HUES64 (cell line): ENCODE measurements at regions not wholly inside any gene's neighbourhood (a gene's known extent, or its start where the extent isn't known, plus 50 kb on each side); places are given as distances from the start of the nearest gene placed in this dataset.

Source experiments
- H3K27ac ChIP-seq: 2 replicates; pipeline ENCODE4 v1.7.0; 2013; ENCODE audit warnings: low read depth, low read length, inconsistent platforms
- H3K27me3 ChIP-seq: 2 replicates; pipeline ENCODE4 v1.6.1; 2013; ENCODE audit warnings: mild to moderate bottlenecking, low read length; ENCODE audit not compliant: insufficient read depth
- H3K36me3 ChIP-seq: 2 replicates; pipeline ENCODE4 v1.6.1; 2013; ENCODE audit warnings: mild to moderate bottlenecking, low read length; ENCODE audit not compliant: insufficient read depth
- H3K4me1 ChIP-seq: 2 replicates; pipeline ENCODE4 v1.6.1; 2013; ENCODE audit warnings: mild to moderate bottlenecking, low read length, moderate library complexity; ENCODE audit not compliant: insufficient read depth
- H3K4me3 ChIP-seq: 2 replicates; pipeline ENCODE4 v1.5.1; 2013; ENCODE audit warnings: mild to moderate bottlenecking, low read length, moderate library complexity
- H3K9ac ChIP-seq: 2 replicates; pipeline ENCODE4 v1.6.1; 2013; ENCODE audit warnings: mild to moderate bottlenecking, low read depth, low read length
- H3K9me3 ChIP-seq: 2 replicates; pipeline ENCODE4 v1.6.1; 2013; ENCODE audit warnings: low read depth, low read length; ENCODE audit not compliant: insufficient read depth
- WGBS: fragments of 150-250, 120-280 bp; methylation state at CpG from one replicate; pipeline ENCODE4 v1.1.7; 2013; ENCODE audit warnings: missing lambda C conversion rate; 5-methylcytosine and 5-hydroxymethylcytosine counted together

GRCh38 chr3:73925011-73925410, 300.3 kb upstream of the PDZRN3 start:
- no peak overlapping the region for H3K4me3 ChIP-seq
- no peak overlapping the region for H3K9ac ChIP-seq
- H3K9me3 ChIP-seq = no peaks in the 10 kb centered on the region
- no peak overlapping the region for H3K27ac ChIP-seq
- H3K36me3 ChIP-seq = no peaks in the 10 kb centered on the region
- WGBS = 97% methylated on average over 3 of the region's 3 CpGs
- H3K4me1 ChIP-seq = peaks cover 8% of the 10 kb centered on the region; the same call in 1 of the 2 replicates
- no peaks in the 10 kb centered on the region for H3K27me3 ChIP-seq

GRCh38 chr3:73924048-73924447, 299.3 kb upstream of the PDZRN3 start:
- 93% methylated on average over 6 of the region's 6 CpGs for WGBS
- Histone ChIP-seq H3K27ac (no peak overlapping the region), H3K4me1 (peaks cover 8% of the 10 kb centered on the region; the same call in 1 of the 2 replicates), H3K4me3 (no peak overlapping the region), H3K9me3 (no peaks in the 10 kb centered on the region), H3K27me3 (no peaks in the 10 kb centered on the region), H3K9ac (no peak overlapping the region), H3K36me3 (no peaks in the 10 kb centered on the region)

GRCh38 chr3:73917643-73918042, 292.9 kb upstream of the PDZRN3 start:
- Histone ChIP-seq H3K4me1 (no peaks in the 10 kb centered on the region), H3K4me3 (no peak overlapping the region), H3K27ac (no peak overlapping the region), H3K27me3 (no peaks in the 10 kb centered on the region), H3K9ac (no peak overlapping the region), H3K36me3 (no peaks in the 10 kb centered on the region), H3K9me3 (no peaks in the 10 kb centered on the region)
- WGBS = 100% methylated on average over 2 of the region's 2 CpGs

- Histone ChIP-seq H3K4me3 (no peak overlapping the region), H3K9ac (no peak overlapping the region), H3K9me3 (no peaks in the 10 kb centered on the region), H3K27me3 (no peaks in the 10 kb centered on the region), H3K4me1 (no peaks in the 10 kb centered on the region), H3K36me3 (no peaks in the 10 kb centered on the region), H3K27ac (no peak overlapping the region)
- WGBS = 95% methylated on average over 2 of the region's 2 CpGs
Observed at GRCh38 chr3:73915886-73916285, 291.1 kb upstream of the PDZRN3 start.

- whole genome bisulfite sequencing = 100% methylated on average over 1 of the region's 3 CpGs
Observed at GRCh38 chr3:73908218-73908617, 283.5 kb upstream of the PDZRN3 start.

GRCh38 chr3:73901686-73902085, 276.9 kb upstream of the PDZRN3 start:
- Histone ChIP-seq H3K36me3 (no peaks in the 10 kb centered on the region), H3K27me3 (no peaks in the 10 kb centered on the region), H3K27ac (no peak overlapping the region), H3K4me1 (no peaks in the 10 kb centered on the region), H3K4me3 (no peak overlapping the region), H3K9me3 (no peaks in the 10 kb centered on the region), H3K9ac (no peak overlapping the region)
- WGBS = 81% methylated on average over 2 of the region's 2 CpGs

More at GRCh38 chr3:73908218-73908617, 283.5 kb upstream of the PDZRN3 start:
- no peaks in the 10 kb centered on the region for H3K9me3 ChIP-seq
- no peak overlapping the region for H3K27ac ChIP-seq
- no peaks in the 10 kb centered on the region for H3K27me3 ChIP-seq
- no peak overlapping the region for H3K4me3 ChIP-seq
- no peaks in the 10 kb centered on the region for H3K36me3 ChIP-seq
- no peaks in the 10 kb centered on the region for H3K4me1 ChIP-seq
- H3K9ac ChIP-seq = no peak overlapping the region

- H3K4me1 ChIP-seq = no peaks in the 10 kb centered on the region
- H3K9ac ChIP-seq = no peak overlapping the region
- H3K27me3 ChIP-seq = no peaks in the 10 kb centered on the region
- WGBS = 90% methylated on average over 3 of the region's 3 CpGs
- no peak overlapping the region for H3K4me3 ChIP-seq
- no peak overlapping the region for H3K27ac ChIP-seq
- H3K9me3 ChIP-seq = no peaks in the 10 kb centered on the region
- H3K36me3 ChIP-seq = no peaks in the 10 kb centered on the region
Observed at GRCh38 chr3:73894474-73895213, 269.9 kb upstream of the PDZRN3 start.

GRCh38 chr3:73893089-73893488, 268.3 kb upstream of the PDZRN3 start:
- H3K4me3 ChIP-seq = no peak overlapping the region
- H3K9me3 ChIP-seq = no peaks in the 10 kb centered on the region
- no peaks in the 10 kb centered on the region for H3K4me1 ChIP-seq
- H3K27me3 ChIP-seq = no peaks in the 10 kb centered on the region
- H3K9ac ChIP-seq = no peak overlapping the region
- 92% methylated on average over 2 of the region's 2 CpGs for WGBS
- no peaks in the 10 kb centered on the region for H3K36me3 ChIP-seq
- no peak overlapping the region for H3K27ac ChIP-seq

GRCh38 chr3:73885862-73886261, 261.1 kb upstream of the PDZRN3 start:
- H3K9ac ChIP-seq = no peak overlapping the region
- H3K9me3 ChIP-seq = no peaks in the 10 kb centered on the region
- WGBS = 100% methylated on average over 1 of the region's 1 CpG

GRCh38 chr3:73884361-73884760, 259.6 kb upstream of the PDZRN3 start:
- Histone ChIP-seq H3K9ac (no peak overlapping the region), H3K27me3 (no peaks in the 10 kb centered on the region), H3K9me3 (no peaks in the 10 kb centered on the region), H3K4me3 (no peak overlapping the region), H3K4me1 (no peaks in the 10 kb centered on the region), H3K36me3 (no peaks in the 10 kb centered on the region), H3K27ac (no peak overlapping the region)
- WGBS = 95% methylated on average over 3 of the region's 3 CpGs

More at GRCh38 chr3:73885862-73886261, 261.1 kb upstream of the PDZRN3 start:
- H3K4me3 ChIP-seq = no peak overlapping the region
- no peaks in the 10 kb centered on the region for H3K27me3 ChIP-seq
- no peaks in the 10 kb centered on the region for H3K36me3 ChIP-seq
- no peaks in the 10 kb centered on the region for H3K4me1 ChIP-seq
- no peak overlapping the region for H3K27ac ChIP-seq

- Histone ChIP-seq H3K27me3 (no peaks in the 10 kb centered on the region), H3K9me3 (no peaks in the 10 kb centered on the region), H3K27ac (no peak overlapping the region), H3K4me3 (no peak overlapping the region), H3K9ac (no peak overlapping the region), H3K4me1 (no peaks in the 10 kb centered on the region), H3K36me3 (no peaks in the 10 kb centered on the region)
Observed at GRCh38 chr3:73883497-73883896, 258.8 kb upstream of the PDZRN3 start.
